CD4-positive, alpha-beta T cell treated with Interleukin-15 for 1 hour (primary cell): ENCODE measurements at regions not wholly inside any gene's neighbourhood (a gene's known extent, or its start where the extent isn't known, plus 50 kb on each side); places are given as distances from the start of the nearest gene placed in this dataset.

Experiments
- DNase-seq: peaks from one replicate; pipeline ENCODE4 v3.0.0-alpha.2; 2020

GRCh38 chr3:83514130-83514914 lies 1444.5 kb upstream of the CADM2 start:
- DNase-seq: no peak

- no peak for DNase-seq
Measured at GRCh38 chr3:83515123-83515522, 1443.7 kb upstream of the CADM2 start.

- no peak for DNase-seq
Measured at GRCh38 chr3:83523470-83524073, 1435.2 kb upstream of the CADM2 start.

- no peak for DNase-seq
Measured at GRCh38 chr3:83524901-83525300, 1433.9 kb upstream of the CADM2 start.

GRCh38 chr3:83559082-83559481 lies 1399.7 kb upstream of the CADM2 start:
- no peak for DNase-seq

GRCh38 chr3:83567935-83568334 lies 1390.9 kb upstream of the CADM2 start:
- DNase-seq: no peak

- no peak for DNase-seq
Measured at GRCh38 chr3:83581546-83581945, 1377.2 kb upstream of the CADM2 start.

- no peak for DNase-seq
Measured at GRCh38 chr3:83601704-83602103, 1357.1 kb upstream of the CADM2 start.

GRCh38 chr3:83622526-83622925 lies 1336.3 kb upstream of the CADM2 start:
- DNase-seq: no peak

GRCh38 chr3:83625261-83625660 lies 1333.5 kb upstream of the CADM2 start:
- no peak for DNase-seq

- no peak for DNase-seq
Measured at GRCh38 chr3:83628471-83628870, 1330.3 kb upstream of the CADM2 start.

GRCh38 chr3:83632526-83632925 lies 1326.3 kb upstream of the CADM2 start:
- no peak for DNase-seq

GRCh38 chr3:83633758-83634157 lies 1325.0 kb upstream of the CADM2 start:
- no peak for DNase-seq

- DNase-seq: no peak
Measured at GRCh38 chr3:83649692-83650091, 1309.1 kb upstream of the CADM2 start.

- no peak for DNase-seq
Measured at GRCh38 chr3:83655083-83655482, 1303.7 kb upstream of the CADM2 start.

- DNase-seq: no peak
Measured at GRCh38 chr3:83662381-83662960, 1296.3 kb upstream of the CADM2 start.

- no peak for DNase-seq
Measured at GRCh38 chr3:83670416-83670815, 1288.4 kb upstream of the CADM2 start.

- no peak for DNase-seq
Measured at GRCh38 chr3:83683937-83684598, 1274.7 kb upstream of the CADM2 start.

- DNase-seq: no peak
Measured at GRCh38 chr3:83706669-83707068, 1252.1 kb upstream of the CADM2 start.

GRCh38 chr3:83715307-83715706 lies 1243.5 kb upstream of the CADM2 start:
- no peak for DNase-seq

- DNase-seq: no peak
Measured at GRCh38 chr3:83729576-83729975, 1229.2 kb upstream of the CADM2 start.

GRCh38 chr3:83734656-83735055 lies 1224.1 kb upstream of the CADM2 start:
- no peak for DNase-seq

GRCh38 chr3:83738202-83738601 lies 1220.6 kb upstream of the CADM2 start:
- DNase-seq: no peak

GRCh38 chr3:83740504-83740903 lies 1218.3 kb upstream of the CADM2 start:
- DNase-seq: no peak
